ENCODE measurements at regions not wholly inside any gene's neighbourhood (a gene's known extent, or its start where the extent isn't known, plus 50 kb on each side); places are given as distances from the start of the nearest gene placed in this dataset.

DNA sequence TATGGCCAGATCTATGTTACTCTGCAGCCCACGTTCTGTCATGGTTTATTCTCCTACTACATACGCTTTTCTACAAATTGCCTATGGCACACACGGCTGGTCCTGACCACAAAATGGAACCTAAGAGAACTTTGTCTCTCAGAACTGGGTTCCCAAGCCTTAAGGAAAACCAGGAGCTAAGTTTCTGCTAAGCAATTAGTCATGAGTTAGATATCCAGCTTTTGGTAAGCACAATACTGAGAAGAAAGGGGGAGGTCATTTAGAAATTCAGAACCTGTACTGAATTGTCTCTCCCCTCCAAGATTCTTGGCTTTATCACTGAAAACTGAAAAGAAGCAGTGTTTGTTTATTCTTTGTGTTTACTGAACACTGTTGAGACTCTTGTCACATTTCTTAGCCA, 283.5 kb upstream of the TANK start:
- TF ChIP-seq EZH2 (IDR thresholded peaks at IDR 0.05; ENCODE audit: borderline replicate concordance, low read length) = no peak
- TF ChIP-seq CTCF (IDR thresholded peaks at IDR 0.05; ENCODE audit: low read length) = no peak
